Keratinocyte (primary cell): ENCODE measurements at regions not wholly inside any gene's neighbourhood (a gene's known extent, or its start where the extent isn't known, plus 50 kb on each side); places are given as distances from the start of the nearest gene placed in this dataset.

Experiments used
- DNase-seq: peaks from one replicate; pipeline ENCODE4 v3.0.0-alpha.2; 2011; ENCODE audit warnings: low read depth, missing footprints, low spot score
- FAIRE-seq: peaks from 2 replicates; lab custom pipeline; 2011; peaks lifted over from hg19 to GRCh38; lab: Jason Lieb, UNC
- H2AFZ ChIP-seq: 2 replicates; pipeline ENCODE4 v1.6.0; 2012; ENCODE audit warnings: low read length, control low read depth, inconsistent platforms; ENCODE audit not compliant: control insufficient read depth
- H3K27ac ChIP-seq: 2 replicates; pipeline ENCODE4 v1.5.1; 2011; ENCODE audit warnings: low read length; ENCODE audit not compliant: control insufficient read depth, insufficient read depth
- H3K27me3 ChIP-seq: 3 replicates; pipeline ENCODE4 v1.6.0; 2011; ENCODE audit warnings: low read length; ENCODE audit not compliant: control insufficient read depth, insufficient read depth; ENCODE audit errors: extremely low read depth
- H3K36me3 ChIP-seq, 2 experiments: 2 replicates in 1 of 2; 3 replicates in 1 of 2; pipeline ENCODE4 v1.5.1; 2011; ENCODE audit warnings: low read length in 2 of 2, mild to moderate bottlenecking in 1 of 2; ENCODE audit not compliant: control insufficient read depth in 2 of 2, insufficient read depth in 2 of 2; ENCODE audit errors: extremely low read depth in 1 of 2
- H3K4me1 ChIP-seq: 3 replicates; pipeline ENCODE4 v1.5.1; 2011; ENCODE audit warnings: low read length; ENCODE audit not compliant: control insufficient read depth, insufficient read depth; ENCODE audit errors: extremely low read depth
- H3K4me2 ChIP-seq: 3 replicates; pipeline ENCODE4 v1.6.0; 2011; ENCODE audit warnings: low read depth, low read length; ENCODE audit not compliant: control insufficient read depth, insufficient read depth; ENCODE audit errors: extremely low read depth
- H3K4me3 ChIP-seq, 3 experiments: fragments of 200-600 bp in 1 of 3; sonication (generic) in 1 of 3; 2 replicates in 2 of 3; 3 replicates in 1 of 3; pipeline ENCODE4 v1.5.1; 2011 to 2016; ENCODE audit warnings: low read length in 3 of 3, mild to moderate bottlenecking in 3 of 3, control low read depth in 2 of 3, inconsistent platforms in 1 of 3, low read depth in 1 of 3, mixed read lengths in 1 of 3, mixed run types in 1 of 3, moderate library complexity in 1 of 3; ENCODE audit not compliant: control insufficient read depth in 2 of 3, insufficient read depth in 2 of 3; ENCODE audit errors: extremely low read depth in 1 of 3
- H3K79me2 ChIP-seq: 2 replicates; pipeline ENCODE4 v1.6.0; 2012; ENCODE audit warnings: low read length; ENCODE audit not compliant: control insufficient read depth, insufficient read depth
- H3K9ac ChIP-seq: 3 replicates; pipeline ENCODE4 v1.6.0; 2011; ENCODE audit warnings: low read length; ENCODE audit not compliant: control insufficient read depth, insufficient read depth; ENCODE audit errors: extremely low read depth
- H3K9me1 ChIP-seq: 3 replicates; pipeline ENCODE4 v1.6.0; 2011; ENCODE audit warnings: low read length; ENCODE audit not compliant: control insufficient read depth, insufficient read depth; ENCODE audit errors: extremely low read depth
- H3K9me3 ChIP-seq: 2 replicates; pipeline ENCODE4 v1.5.1; 2012; ENCODE audit warnings: low read depth, low read length; ENCODE audit not compliant: control insufficient read depth
- H4K20me1 ChIP-seq: 3 replicates; pipeline ENCODE4 v1.6.0; 2011; ENCODE audit warnings: low read length; ENCODE audit not compliant: control insufficient read depth, insufficient read depth; ENCODE audit errors: extremely low read depth
- CTCF ChIP-seq, 3 experiments: IDR thresholded peaks in 1 of 3; conservative IDR thresholded peaks in 1 of 3; optimal IDR thresholded peaks in 1 of 3; 2 replicates in 2 of 3; 3 replicates in 1 of 3; pipeline versions ENCODE3 to v1.5.1; 2011; ENCODE audit warnings: low read length in 3 of 3, mild to moderate bottlenecking in 3 of 3, moderate library complexity in 2 of 3, control low read depth in 1 of 3, inconsistent platforms in 1 of 3; ENCODE audit not compliant: insufficient read depth in 2 of 3; ENCODE audit errors: extremely low read depth in 1 of 3
- EZH2 ChIP-seq: IDR thresholded peaks from one replicate; pipeline ENCODE4 v1.6.1; 2012; ENCODE audit warnings: inconsistent platforms, mild to moderate bottlenecking, low read length, moderate library complexity
- dilution Hi-C: fragments of 300-500 bp; cut with MboI; formaldehyde crosslinking; loops from one replicate; pipeline ENCODE4 v1.7.0; 2020; ENCODE audit warnings: low sequenced_read_pairs; ENCODE audit not compliant: extremely low pct_ligation_motif_present

DNA sequence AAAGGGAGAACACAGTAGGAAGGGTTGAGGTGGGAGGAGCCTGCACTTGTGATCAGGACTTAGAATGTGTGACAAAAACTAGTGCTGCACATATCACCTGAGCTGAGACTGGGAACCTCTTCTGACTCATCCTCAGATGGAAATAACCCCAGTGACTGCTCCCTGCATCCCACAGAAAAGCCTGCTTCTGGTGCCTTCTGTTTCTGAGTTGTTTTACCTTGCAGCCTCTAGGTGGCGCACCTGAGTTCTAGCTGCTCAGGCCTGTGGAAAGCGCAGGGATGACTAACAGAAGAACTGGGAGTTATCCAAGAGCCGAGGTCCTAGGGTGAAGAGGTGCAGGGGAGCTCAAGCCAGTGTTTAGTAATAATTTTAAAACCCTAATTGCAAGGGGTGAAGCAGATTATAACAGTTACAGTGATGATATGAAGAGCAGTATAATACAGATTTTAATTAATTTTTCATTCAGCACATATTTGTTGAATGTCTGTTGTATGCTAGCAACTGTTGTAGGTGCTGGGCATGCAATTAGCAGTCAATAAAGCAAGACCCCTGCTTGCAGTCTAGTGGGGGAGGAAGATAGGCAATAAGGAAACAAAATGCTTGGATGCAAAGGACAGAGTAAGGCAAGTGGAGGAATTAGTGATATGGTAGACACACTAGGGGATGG, 302.5 kb downstream of the DHX35 start:
- Histone ChIP-seq H4K20me1 (no peaks in the 10 kb centered on the region), H3K9me1 (no peaks in the 10 kb centered on the region), H3K4me2 (no peak overlapping the region), H3K27me3 (no peaks in the 10 kb centered on the region), H3K9ac (no peak overlapping the region), H3K4me1 (no peaks in the 10 kb centered on the region), H3K36me3 (no peaks in the 10 kb centered on the region), H3K79me2 (no peaks in the 10 kb centered on the region), H2AFZ (no peak overlapping the region), H3K4me3 (no peak overlapping the region), H3K9me3 (no peaks in the 10 kb centered on the region), H3K27ac (no peak overlapping the region)
- dilution Hi-C loops: no loop called here
- peak; percentile 95 for FAIRE-seq
- peak; percentile 64 for DNase-seq
- TF ChIP-seq EZH2 (no peak), CTCF (optimal IDR thresholded peaks at IDR 0.05 in 1 of 3, IDR thresholded peaks at IDR 0.05 in 1 of 3, conservative IDR thresholded peaks at IDR 0.05 in 1 of 3; ENCODE audit: extremely low read depth in 1 of 3, insufficient read depth in 2 of 3, low read length in 3 of 3) (peak; percentile 69 to 92 (median 85))

DNA sequence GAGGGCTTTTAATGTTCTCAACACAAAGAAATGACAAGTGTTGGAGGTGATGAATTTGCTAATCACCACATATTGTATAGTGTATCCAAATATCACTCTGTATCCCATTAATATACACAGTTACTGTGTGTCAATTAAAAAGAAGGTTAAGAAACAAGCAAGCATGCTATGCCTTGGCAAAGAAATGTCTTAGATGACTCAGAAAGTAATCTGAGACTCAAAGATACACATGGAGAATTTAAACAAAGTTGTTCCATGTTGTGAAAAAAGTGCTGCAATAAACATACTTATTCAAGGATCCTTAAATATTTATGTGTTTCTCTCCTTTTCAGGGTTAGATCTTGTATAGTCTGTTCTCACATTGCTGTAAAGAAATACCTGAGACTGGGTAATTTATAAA, 300.9 kb downstream of the DHX35 start:
- Histone ChIP-seq H3K36me3 (no peaks in the 10 kb centered on the region), H3K27me3 (no peaks in the 10 kb centered on the region), H3K4me1 (no peaks in the 10 kb centered on the region), H3K4me3 (no peak overlapping the region), H3K27ac (no peak overlapping the region), H3K79me2 (no peaks in the 10 kb centered on the region), H3K4me2 (no peak overlapping the region), H3K9me1 (no peaks in the 10 kb centered on the region), H3K9me3 (no peaks in the 10 kb centered on the region), H4K20me1 (no peaks in the 10 kb centered on the region), H3K9ac (no peak overlapping the region), H2AFZ (no peak overlapping the region)
- dilution Hi-C loops: no loop called here
- FAIRE-seq (no peak), DNase-seq (no peak)
- TF ChIP-seq CTCF (optimal IDR thresholded peaks at IDR 0.05 in 1 of 3, IDR thresholded peaks at IDR 0.05 in 1 of 3, conservative IDR thresholded peaks at IDR 0.05 in 1 of 3; ENCODE audit: extremely low read depth in 1 of 3, insufficient read depth in 2 of 3, low read length in 3 of 3) (no peak), EZH2 (no peak)
